Upper lobe of left lung (tissue), 6 donors: ENCODE measurements at regions not wholly inside any gene's neighbourhood (a gene's known extent, or its start where the extent isn't known, plus 50 kb on each side); places are given as distances from the start of the nearest gene placed in this dataset.

Experiments used
- ATAC-seq, 2 donors: fragments of 200-7000 bp; cut with Tn5 transposase; one replicate each; pipeline ENCODE4 v1.9.1; 2022; ENCODE audit warnings: mild to moderate bottlenecking in 2 of 2, moderate library complexity in 2 of 2; ENCODE audit not compliant: low FRiP score in 2 of 2
- DNase-seq, 2 donors: peaks; one replicate each; pipeline ENCODE4 v3.0.0-alpha.2; 2019 to 2020
- H3K27ac ChIP-seq, 4 donors: fragments of 200-600 bp; sonication (generic); one replicate each; pipeline ENCODE4 v1.5.1; 2016 to 2019
- H3K27me3 ChIP-seq, 4 donors: fragments of 200-600 bp; sonication (generic); one replicate each; pipeline ENCODE4 v1.5.1; 2017 to 2019
- H3K36me3 ChIP-seq, 4 donors: fragments of 200-600 bp; sonication (generic); one replicate each; pipeline ENCODE4 v1.5.1; 2016 to 2019
- H3K4me1 ChIP-seq, 4 donors: fragments of 200-600 bp; sonication (generic); one replicate each; pipeline ENCODE4 v1.5.1; 2018 to 2019
- H3K4me3 ChIP-seq, 4 donors: fragments of 200-600 bp; sonication (generic); one replicate each; pipeline ENCODE4 v1.5.1; 2017 to 2019; ENCODE audit warnings: mild to moderate bottlenecking in 2 of 4, moderate library complexity in 1 of 4
- H3K9me3 ChIP-seq, 4 donors: fragments of 200-600 bp; sonication (generic); one replicate each; pipeline ENCODE4 v1.5.1; 2018 to 2019
- EP300 ChIP-seq, 4 donors: sonication (generic); formaldehyde crosslinking; IDR thresholded peaks; one replicate each; pipeline ENCODE4 v1.5.1; 2017; ENCODE audit warnings: antibody characterized with exemption in 4 of 4, control low read depth in 2 of 4
- POLR2A ChIP-seq, 4 donors: fragments of 450-650 bp; IDR thresholded peaks; one replicate each; pipeline ENCODE4 v1.5.1; 2016 to 2017; ENCODE audit warnings: antibody characterized with exemption in 4 of 4, mild to moderate bottlenecking in 2 of 4
- POLR2AphosphoS5 ChIP-seq, 2 donors: sonication (generic); formaldehyde crosslinking; IDR thresholded peaks; one replicate each; pipeline ENCODE4 v1.5.1; 2017; ENCODE audit warnings: antibody characterized with exemption in 2 of 2
- WGBS, 2 donors: methylation state at CpG; one replicate each; pipeline ENCODE4 v1.1.5; 2017 to 2018; 5-methylcytosine and 5-hydroxymethylcytosine counted together
- TF ChIP-seq, protein P1 (sequence below), 6 experiments: fragments of 450-650 bp in 4 of 6; fragments of 200-600 bp in 2 of 6; sonication (generic) in 2 of 6; IDR thresholded peaks; one replicate each; pipeline ENCODE4 v1.5.1; 2016 to 2019; ENCODE audit warnings: antibody characterized with exemption in 6 of 6
- donor health status: DM: no; HTN: no; CAD: no; lungs with moderate emphysema.
- donor health status: DM: no; HTN: yes; CAD: no; lungs with severe emphysema.

DNA sequence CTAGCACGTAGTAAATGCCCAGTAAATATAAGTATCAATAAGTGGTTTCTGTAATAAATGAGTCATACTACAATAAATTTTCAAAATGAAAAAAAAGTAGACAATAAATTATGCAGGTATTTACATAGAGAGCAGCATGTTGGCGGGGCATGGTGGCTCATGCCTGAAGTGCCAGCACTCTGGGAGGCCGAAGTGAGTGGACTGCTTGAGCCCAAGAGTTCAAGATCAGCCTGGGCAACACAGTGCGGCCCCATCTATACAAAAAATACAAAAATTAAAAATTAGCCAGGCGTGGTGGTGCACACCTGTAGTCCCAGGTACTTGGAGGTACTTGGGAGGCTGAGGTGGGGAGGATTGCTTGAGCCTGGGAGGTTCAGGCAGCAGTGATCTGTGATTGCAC is 509.3 kb upstream of the KLF6 start:
- WGBS, 2 donors = 92 to 94% methylated on average over 5 of the region's 5 CpGs
- TF ChIP-seq POLR2AphosphoS5 (IDR thresholded peaks at IDR 0.05) (no peak), POLR2A (IDR thresholded peaks at IDR 0.05) (no peak), EP300 (IDR thresholded peaks at IDR 0.05) (no peak)
- TF ChIP-seq, protein P1, sequence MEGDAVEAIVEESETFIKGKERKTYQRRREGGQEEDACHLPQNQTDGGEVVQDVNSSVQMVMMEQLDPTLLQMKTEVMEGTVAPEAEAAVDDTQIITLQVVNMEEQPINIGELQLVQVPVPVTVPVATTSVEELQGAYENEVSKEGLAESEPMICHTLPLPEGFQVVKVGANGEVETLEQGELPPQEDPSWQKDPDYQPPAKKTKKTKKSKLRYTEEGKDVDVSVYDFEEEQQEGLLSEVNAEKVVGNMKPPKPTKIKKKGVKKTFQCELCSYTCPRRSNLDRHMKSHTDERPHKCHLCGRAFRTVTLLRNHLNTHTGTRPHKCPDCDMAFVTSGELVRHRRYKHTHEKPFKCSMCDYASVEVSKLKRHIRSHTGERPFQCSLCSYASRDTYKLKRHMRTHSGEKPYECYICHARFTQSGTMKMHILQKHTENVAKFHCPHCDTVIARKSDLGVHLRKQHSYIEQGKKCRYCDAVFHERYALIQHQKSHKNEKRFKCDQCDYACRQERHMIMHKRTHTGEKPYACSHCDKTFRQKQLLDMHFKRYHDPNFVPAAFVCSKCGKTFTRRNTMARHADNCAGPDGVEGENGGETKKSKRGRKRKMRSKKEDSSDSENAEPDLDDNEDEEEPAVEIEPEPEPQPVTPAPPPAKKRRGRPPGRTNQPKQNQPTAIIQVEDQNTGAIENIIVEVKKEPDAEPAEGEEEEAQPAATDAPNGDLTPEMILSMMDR (IDR thresholded peaks at IDR 0.05) = no peak
- no peak overlapping the region for H3K27ac ChIP-seq
- H3K4me1 ChIP-seq = no peaks in the 10 kb centered on the region
- H3K4me3 ChIP-seq = no peak overlapping the region
- DNase-seq = no peak
- no peak for ATAC-seq
- no peaks in the 10 kb centered on the region for H3K9me3 ChIP-seq
- H3K27me3 ChIP-seq = no peaks in the 10 kb centered on the region
- no peaks in the 10 kb centered on the region for H3K36me3 ChIP-seq

DNA sequence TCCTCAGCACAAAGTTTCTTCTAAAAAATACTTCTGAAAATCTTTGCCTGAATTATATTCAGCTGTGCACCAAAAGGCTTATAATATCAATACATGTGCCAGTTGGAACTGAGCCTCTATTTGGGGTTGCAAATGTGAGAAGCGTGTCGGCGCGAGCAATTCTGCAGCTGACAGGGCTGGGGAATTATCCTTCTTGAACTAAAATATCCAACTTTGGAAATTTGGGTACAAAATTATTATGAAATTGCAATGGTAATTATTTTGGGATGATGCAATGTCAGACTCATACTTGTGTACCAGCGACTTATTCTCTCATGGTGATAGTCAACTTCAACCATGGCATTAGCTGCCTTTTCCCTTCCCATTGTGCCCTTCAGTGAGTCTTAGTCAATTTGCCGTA is 507.0 kb upstream of the KLF6 start:
- Histone ChIP-seq H3K27ac (peak overlapping the region in 1 of 4 donors; percentile 22), H3K9me3 (no peaks in the 10 kb centered on the region), H3K27me3 (no peaks in the 10 kb centered on the region), H3K4me1 (no peaks in the 10 kb centered on the region), H3K4me3 (no peak overlapping the region), H3K36me3 (no peaks in the 10 kb centered on the region)
- WGBS, 2 donors = 72 to 92% methylated on average over 6 of the region's 6 CpGs
- TF ChIP-seq POLR2A (IDR thresholded peaks at IDR 0.05) = no peak
- TF ChIP-seq EP300 (IDR thresholded peaks at IDR 0.05) = no peak
- TF ChIP-seq POLR2AphosphoS5 (IDR thresholded peaks at IDR 0.05) = no peak
- TF ChIP-seq, protein P1 (IDR thresholded peaks at IDR 0.05) = no peak
- DNase-seq (no peak), ATAC-seq (no peak)

DNA sequence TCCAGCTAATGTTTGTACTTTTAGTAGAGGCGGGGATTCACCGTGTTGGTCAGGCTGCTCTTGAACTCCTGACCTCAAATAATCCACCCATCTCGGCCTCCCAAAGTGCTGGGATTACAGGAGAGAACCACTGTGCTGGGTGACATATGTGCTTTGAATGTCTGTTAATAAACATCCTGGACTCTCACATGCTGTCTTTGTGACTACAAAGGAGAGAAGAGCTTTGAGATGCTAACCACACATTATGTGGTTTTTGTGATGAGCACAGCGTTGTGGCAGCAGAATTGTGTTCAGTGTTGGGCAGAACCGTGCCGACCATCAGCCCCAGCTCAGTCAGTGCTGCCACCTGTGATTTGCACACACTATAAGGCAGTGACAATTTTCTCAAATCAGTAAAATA is 500.1 kb upstream of the KLF6 start:
- Histone ChIP-seq H3K27me3 (no peaks in the 10 kb centered on the region), H3K36me3 (no peaks in the 10 kb centered on the region), H3K27ac (peak overlapping the region; percentile 42 to 72 (median 59)), H3K9me3 (no peaks in the 10 kb centered on the region), H3K4me3 (no peak overlapping the region), H3K4me1 (peaks cover 0 to 6% (median 2%) of the 10 kb centered on the region in 4 donors)
- DNase-seq (no peak), ATAC-seq (no peak)
- WGBS, 2 donors = 77 to 94% methylated on average over 6 of the region's 6 CpGs
- TF ChIP-seq, protein P1 (IDR thresholded peaks at IDR 0.05) = no peak
- TF ChIP-seq EP300 (IDR thresholded peaks at IDR 0.05) = no peak
- no peak for TF ChIP-seq POLR2AphosphoS5 (IDR thresholded peaks at IDR 0.05)
- no peak for TF ChIP-seq POLR2A (IDR thresholded peaks at IDR 0.05)

DNA sequence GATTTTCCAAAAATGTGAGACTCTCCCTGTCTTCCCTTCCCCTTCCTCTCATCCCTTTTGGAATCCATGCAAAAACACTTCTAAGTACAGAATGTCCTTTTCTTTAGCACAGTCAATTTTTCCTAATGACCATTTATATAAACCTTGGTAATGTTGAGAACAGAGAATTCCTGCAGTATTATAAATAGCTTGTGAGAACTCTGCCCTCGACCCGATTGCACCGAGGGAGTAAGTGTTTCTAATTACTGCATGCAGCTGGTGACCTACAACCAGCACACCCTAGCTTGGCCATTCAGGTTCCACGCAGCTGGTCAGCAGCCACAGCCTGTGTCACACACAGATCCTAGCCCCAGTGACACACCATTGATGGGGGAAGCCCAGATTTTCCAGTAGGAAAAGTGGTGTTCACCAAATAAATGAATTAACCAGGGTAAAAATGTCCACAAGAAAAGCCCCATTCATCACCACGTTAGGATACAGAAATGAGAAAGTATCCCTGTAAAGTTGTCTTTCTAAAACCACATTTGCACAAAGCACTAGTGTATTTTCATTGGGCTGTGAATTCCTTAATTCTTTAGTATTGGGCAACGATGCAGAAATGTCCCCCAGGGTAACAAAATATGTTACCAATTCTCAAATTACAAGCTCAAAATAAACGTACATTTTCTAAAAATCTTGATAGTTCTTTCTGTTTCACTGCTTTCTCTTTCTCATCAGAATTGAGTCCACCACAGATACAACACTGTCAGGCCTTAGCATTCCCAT is 499.0 kb upstream of the KLF6 start:
- peak in 1 of 2 donors; percentile 85 for ATAC-seq
- TF ChIP-seq POLR2AphosphoS5 (IDR thresholded peaks at IDR 0.05) = peak; percentile 65 to 83
- no peak for TF ChIP-seq POLR2A (IDR thresholded peaks at IDR 0.05)
- TF ChIP-seq, protein P1 (IDR thresholded peaks at IDR 0.05) = no peak
- peak in 3 of 4 donors; percentile 11 to 95 (median 85) for TF ChIP-seq EP300 (IDR thresholded peaks at IDR 0.05)
- Histone ChIP-seq H3K36me3 (no peaks in the 10 kb centered on the region), H3K4me1 (peaks cover 0 to 12% (median 5%) of the 10 kb centered on the region in 4 donors), H3K9me3 (no peaks in the 10 kb centered on the region), H3K27ac (peak overlapping the region; percentile 42 to 72 (median 59)), H3K4me3 (no peak overlapping the region), H3K27me3 (no peaks in the 10 kb centered on the region)
- 52 to 73% methylated on average over 7 of the region's 7 CpGs for WGBS, 2 donors
- no peak for DNase-seq

DNA sequence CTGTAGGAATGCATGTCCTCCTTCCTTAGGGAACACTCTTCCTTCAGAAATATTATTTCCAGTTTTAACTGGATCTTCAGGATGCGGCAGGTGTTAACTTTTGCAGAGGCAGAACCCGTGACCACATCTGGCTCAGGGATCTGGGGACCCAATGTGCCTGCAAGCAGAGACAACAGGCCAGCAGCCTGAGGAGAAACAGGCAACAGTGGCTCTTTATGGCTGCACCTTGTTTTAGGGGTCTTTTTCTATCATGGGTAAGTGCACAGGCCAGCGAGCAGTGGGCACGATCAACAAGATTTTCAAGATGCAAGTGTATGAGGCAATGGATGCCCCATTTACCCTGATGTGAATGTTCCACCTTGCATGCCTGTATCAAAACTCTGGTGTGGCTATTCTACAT is 497.5 kb upstream of the KLF6 start:
- TF ChIP-seq POLR2A (IDR thresholded peaks at IDR 0.05) (no peak), POLR2AphosphoS5 (IDR thresholded peaks at IDR 0.05) (no peak), EP300 (IDR thresholded peaks at IDR 0.05) (no peak)
- TF ChIP-seq, protein P1 (IDR thresholded peaks at IDR 0.05) = no peak
- Histone ChIP-seq H3K36me3 (no peaks in the 10 kb centered on the region), H3K27me3 (no peaks in the 10 kb centered on the region), H3K4me1 (peaks cover 0 to 12% (median 6%) of the 10 kb centered on the region in 4 donors), H3K27ac (peak overlapping the region; percentile 36 to 76 (median 65)), H3K4me3 (no peak overlapping the region), H3K9me3 (no peaks in the 10 kb centered on the region)
- ATAC-seq (no peak), DNase-seq (no peak)
- WGBS, 2 donors = 86 to 100% methylated on average over 4 of the region's 4 CpGs
